ENCODE measurements at regions not wholly inside any gene's neighbourhood (a gene's known extent, or its start where the extent isn't known, plus 50 kb on each side); places are given as distances from the start of the nearest gene placed in this dataset.

- Histone ChIP-seq H3K27me3 (replicated peaks in 2 of 5; ENCODE audit: control insufficient read depth in 4 of 5, insufficient read depth in 5 of 5, low read length in 4 of 5) (no peaks in the 10 kb centered on the region), H3K4me1 (ENCODE audit: control extremely low read depth in 1 of 4, control insufficient read depth in 4 of 4, insufficient read depth in 4 of 4, low read length in 3 of 4) (no peaks in the 10 kb centered on the region), H3K4me3 (ENCODE audit: control insufficient read depth in 1 of 7, extremely low read depth in 1 of 7, insufficient read depth in 4 of 7, low read depth in 2 of 7, low read length in 6 of 7) (no peak overlapping the region), H3K9me3 (ENCODE audit: control extremely low read depth in 1 of 5, control insufficient read depth in 4 of 5, insufficient read depth in 2 of 5, low read depth in 1 of 5, low read length in 4 of 5) (peaks cover 0 to 1% (median 0%) of the 10 kb centered on the region in 5 experiments), H3K27ac (ENCODE audit: insufficient read depth in 1 of 2, low read depth in 1 of 2, low read length in 2 of 2, poor library complexity in 1 of 2, severe bottlenecking in 2 of 2) (no peak overlapping the region), H3K36me3 (ENCODE audit: control insufficient read depth in 4 of 4, insufficient read depth in 4 of 4, low read length in 3 of 4) (no peaks in the 10 kb centered on the region)
- no peak for DNase-seq
- 89% methylated on average over 3 of the region's 3 CpGs for WGBS (ENCODE audit: insufficient coverage)
- ChIA-PET CTCF (no interaction called here), POLR2A (no interaction called here)
Observed at GRCh38 chr5:2985718-2986117, 234.2 kb upstream of the IRX2 start.

DNA sequence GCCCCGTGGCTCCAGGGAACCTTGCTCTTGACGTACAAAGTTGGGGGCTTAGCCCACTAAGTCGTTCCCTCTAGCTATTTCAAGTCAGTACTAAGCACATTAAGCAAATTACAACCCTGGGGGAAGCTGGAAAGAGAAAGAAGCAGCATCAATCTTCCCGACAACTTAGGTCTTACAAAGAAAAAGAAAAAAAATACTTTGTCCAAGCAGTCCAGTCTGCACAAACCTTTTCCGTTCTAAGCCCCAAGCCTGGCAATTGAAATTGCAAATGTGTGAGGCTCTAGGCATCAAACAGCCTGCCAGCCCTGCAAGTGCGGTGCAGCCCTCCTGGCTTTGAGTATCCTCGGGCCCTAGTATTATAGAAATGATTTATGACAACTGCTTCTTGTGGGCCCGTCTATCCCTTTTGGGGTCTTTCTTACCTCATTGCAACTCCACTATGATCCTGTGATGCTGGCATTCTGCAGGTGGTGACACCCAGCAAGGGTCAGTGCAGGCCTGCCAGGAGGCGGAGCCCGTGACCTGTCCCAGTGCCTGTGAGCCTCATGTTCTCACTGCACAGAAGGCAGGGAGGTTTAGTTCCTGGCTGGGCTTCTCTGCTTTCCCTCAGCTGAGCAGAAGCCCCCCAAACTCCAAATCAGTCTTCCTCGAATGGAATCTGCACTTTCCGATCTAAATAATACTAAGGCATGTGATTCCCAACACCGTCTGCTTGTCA is 232.3 kb upstream of the IRX2 start:
- no peak for DNase-seq
- H3K27ac ChIP-seq (ENCODE audit: insufficient read depth in 1 of 2, low read depth in 1 of 2, low read length in 2 of 2, poor library complexity in 1 of 2, severe bottlenecking in 2 of 2) = no peak overlapping the region
- no peaks in the 10 kb centered on the region for H3K27me3 ChIP-seq (replicated peaks in 2 of 5; ENCODE audit: control insufficient read depth in 4 of 5, insufficient read depth in 5 of 5, low read length in 4 of 5)
- CTCF ChIA-PET = no interaction called here
- H3K36me3 ChIP-seq (ENCODE audit: control insufficient read depth in 4 of 4, insufficient read depth in 4 of 4, low read length in 3 of 4) = no peaks in the 10 kb centered on the region
- WGBS (ENCODE audit: insufficient coverage) = 90% methylated on average over 13 of the region's 13 CpGs
- H3K4me3 ChIP-seq (ENCODE audit: control insufficient read depth in 1 of 7, extremely low read depth in 1 of 7, insufficient read depth in 4 of 7, low read depth in 2 of 7, low read length in 6 of 7) = no peak overlapping the region
- H3K9me3 ChIP-seq (ENCODE audit: control extremely low read depth in 1 of 5, control insufficient read depth in 4 of 5, insufficient read depth in 2 of 5, low read depth in 1 of 5, low read length in 4 of 5) = peaks cover 0 to 1% (median 0%) of the 10 kb centered on the region in 5 experiments
- POLR2A ChIA-PET = no interaction called here
- H3K4me1 ChIP-seq (ENCODE audit: control extremely low read depth in 1 of 4, control insufficient read depth in 4 of 4, insufficient read depth in 4 of 4, low read length in 3 of 4) = no peaks in the 10 kb centered on the region

GRCh38 chr5:2981652-2982051 is 230.2 kb upstream of the IRX2 start:
- Histone ChIP-seq H3K9me3 (ENCODE audit: control extremely low read depth in 1 of 5, control insufficient read depth in 4 of 5, insufficient read depth in 2 of 5, low read depth in 1 of 5, low read length in 4 of 5) (peaks cover 0 to 1% (median 0%) of the 10 kb centered on the region in 5 experiments), H3K4me1 (ENCODE audit: control extremely low read depth in 1 of 4, control insufficient read depth in 4 of 4, insufficient read depth in 4 of 4, low read length in 3 of 4) (no peaks in the 10 kb centered on the region), H3K27ac (ENCODE audit: insufficient read depth in 1 of 2, low read depth in 1 of 2, low read length in 2 of 2, poor library complexity in 1 of 2, severe bottlenecking in 2 of 2) (no peak overlapping the region), H3K27me3 (replicated peaks in 2 of 5; ENCODE audit: control insufficient read depth in 4 of 5, insufficient read depth in 5 of 5, low read length in 4 of 5) (no peaks in the 10 kb centered on the region), H3K4me3 (ENCODE audit: control insufficient read depth in 1 of 7, extremely low read depth in 1 of 7, insufficient read depth in 4 of 7, low read depth in 2 of 7, low read length in 6 of 7) (no peak overlapping the region), H3K36me3 (ENCODE audit: control insufficient read depth in 4 of 4, insufficient read depth in 4 of 4, low read length in 3 of 4) (no peaks in the 10 kb centered on the region)
- POLR2A ChIA-PET = no interaction called here
- CTCF ChIA-PET = no interaction called here
- no peak for DNase-seq
- WGBS (ENCODE audit: insufficient coverage) = 78% methylated on average over 7 of the region's 9 CpGs

DNA sequence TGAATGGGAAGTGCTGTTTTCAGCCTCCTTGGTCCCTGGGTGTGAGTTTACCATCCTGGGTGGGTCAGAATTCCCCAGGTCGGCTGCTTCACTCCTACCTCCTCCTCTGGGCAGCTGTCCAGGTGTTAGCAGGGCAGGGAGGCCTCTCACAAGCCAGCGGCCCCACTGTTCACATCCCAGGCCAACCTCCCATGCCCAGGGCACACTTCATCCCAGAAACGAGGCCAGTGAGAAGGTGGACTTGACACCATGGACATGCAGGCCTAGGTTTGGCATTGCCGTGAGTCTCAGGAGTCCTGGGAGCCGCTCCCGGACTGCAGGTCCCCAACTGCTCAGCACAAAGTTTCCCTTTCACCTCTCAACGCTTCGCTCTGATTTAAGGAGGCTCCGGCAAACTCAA is 229.6 kb upstream of the IRX2 start:
- ChIA-PET CTCF (no interaction called here), POLR2A (no interaction called here)
- H3K9me3 ChIP-seq (ENCODE audit: control extremely low read depth in 1 of 5, control insufficient read depth in 4 of 5, insufficient read depth in 2 of 5, low read depth in 1 of 5, low read length in 4 of 5) = peaks cover 0 to 2% (median 0%) of the 10 kb centered on the region in 5 experiments
- H3K27me3 ChIP-seq (replicated peaks in 2 of 5; ENCODE audit: control insufficient read depth in 4 of 5, insufficient read depth in 5 of 5, low read length in 4 of 5) = no peaks in the 10 kb centered on the region
- H3K4me3 ChIP-seq (ENCODE audit: control insufficient read depth in 1 of 7, extremely low read depth in 1 of 7, insufficient read depth in 4 of 7, low read depth in 2 of 7, low read length in 6 of 7) = no peak overlapping the region
- no peaks in the 10 kb centered on the region for H3K36me3 ChIP-seq (ENCODE audit: control insufficient read depth in 4 of 4, insufficient read depth in 4 of 4, low read length in 3 of 4)
- H3K4me1 ChIP-seq (ENCODE audit: control extremely low read depth in 1 of 4, control insufficient read depth in 4 of 4, insufficient read depth in 4 of 4, low read length in 3 of 4) = no peaks in the 10 kb centered on the region
- no peak for DNase-seq
- 84% methylated on average over 5 of the region's 9 CpGs for WGBS (ENCODE audit: insufficient coverage)
- no peak overlapping the region for H3K27ac ChIP-seq (ENCODE audit: insufficient read depth in 1 of 2, low read depth in 1 of 2, low read length in 2 of 2, poor library complexity in 1 of 2, severe bottlenecking in 2 of 2)

DNA sequence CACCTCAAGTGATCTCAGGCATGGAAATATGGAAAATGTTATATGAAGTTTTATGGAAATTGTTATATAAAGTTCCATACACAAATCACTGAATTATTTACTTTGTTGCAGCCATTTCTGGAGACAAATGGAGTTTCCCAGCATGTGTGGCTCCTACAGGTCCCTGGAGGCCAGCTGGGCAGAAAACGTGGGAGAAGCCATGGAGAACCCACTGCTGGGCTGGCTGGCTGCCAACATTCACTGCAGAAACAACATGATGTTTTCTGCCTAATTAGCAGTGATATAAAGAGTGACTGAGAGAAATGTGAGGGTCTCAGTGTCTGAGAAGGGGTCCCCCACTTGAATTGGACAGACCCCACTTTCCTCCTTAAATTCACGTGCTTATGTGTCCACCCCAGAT is 208.8 kb upstream of the IRX2 start:
- H3K4me3 ChIP-seq (ENCODE audit: control insufficient read depth in 1 of 7, extremely low read depth in 1 of 7, insufficient read depth in 4 of 7, low read depth in 2 of 7, low read length in 6 of 7) = no peak overlapping the region
- CTCF ChIA-PET = no interaction called here
- WGBS (ENCODE audit: insufficient coverage) = 67% methylated on average over 1 of the region's 2 CpGs
- no peaks in the 10 kb centered on the region for H3K36me3 ChIP-seq (ENCODE audit: control insufficient read depth in 4 of 4, insufficient read depth in 4 of 4, low read length in 3 of 4)
- no peak overlapping the region for H3K27ac ChIP-seq (ENCODE audit: insufficient read depth in 1 of 2, low read depth in 1 of 2, low read length in 2 of 2, poor library complexity in 1 of 2, severe bottlenecking in 2 of 2)
- POLR2A ChIA-PET = no interaction called here
- H3K9me3 ChIP-seq (ENCODE audit: control extremely low read depth in 1 of 5, control insufficient read depth in 4 of 5, insufficient read depth in 2 of 5, low read depth in 1 of 5, low read length in 4 of 5) = peaks cover 0 to 10% (median 0%) of the 10 kb centered on the region in 5 experiments
- DNase-seq = no peak
- H3K27me3 ChIP-seq (replicated peaks in 2 of 5; ENCODE audit: control insufficient read depth in 4 of 5, insufficient read depth in 5 of 5, low read length in 4 of 5) = no peaks in the 10 kb centered on the region
- no peaks in the 10 kb centered on the region for H3K4me1 ChIP-seq (ENCODE audit: control extremely low read depth in 1 of 4, control insufficient read depth in 4 of 4, insufficient read depth in 4 of 4, low read length in 3 of 4)

DNA sequence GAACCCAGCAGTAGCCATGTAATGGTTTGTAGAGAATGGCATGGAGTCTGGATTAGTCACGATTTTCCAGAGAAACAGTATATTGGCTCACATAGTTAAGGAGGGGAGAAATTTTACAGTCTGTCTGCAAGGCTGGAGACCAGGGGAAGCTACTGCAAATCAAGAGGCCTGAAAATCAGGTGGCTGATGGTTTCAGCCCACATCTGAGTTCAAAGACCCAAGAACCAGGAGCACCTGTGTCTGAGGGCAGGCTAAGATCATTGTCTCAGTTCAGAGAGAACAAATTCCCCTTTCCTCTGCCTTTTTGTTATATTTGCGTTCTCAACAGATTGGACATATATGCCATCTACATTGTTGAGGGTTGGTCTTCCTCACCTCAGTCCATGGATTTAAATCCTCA is 207.5 kb upstream of the IRX2 start:
- Histone ChIP-seq H3K27ac (ENCODE audit: insufficient read depth in 1 of 2, low read depth in 1 of 2, low read length in 2 of 2, poor library complexity in 1 of 2, severe bottlenecking in 2 of 2) (no peak overlapping the region), H3K36me3 (ENCODE audit: control insufficient read depth in 4 of 4, insufficient read depth in 4 of 4, low read length in 3 of 4) (no peaks in the 10 kb centered on the region), H3K4me1 (ENCODE audit: control extremely low read depth in 1 of 4, control insufficient read depth in 4 of 4, insufficient read depth in 4 of 4, low read length in 3 of 4) (no peaks in the 10 kb centered on the region), H3K4me3 (ENCODE audit: control insufficient read depth in 1 of 7, extremely low read depth in 1 of 7, insufficient read depth in 4 of 7, low read depth in 2 of 7, low read length in 6 of 7) (no peak overlapping the region), H3K27me3 (replicated peaks in 2 of 5; ENCODE audit: control insufficient read depth in 4 of 5, insufficient read depth in 5 of 5, low read length in 4 of 5) (no peaks in the 10 kb centered on the region), H3K9me3 (ENCODE audit: control extremely low read depth in 1 of 5, control insufficient read depth in 4 of 5, insufficient read depth in 2 of 5, low read depth in 1 of 5, low read length in 4 of 5) (peaks cover 0 to 10% (median 0%) of the 10 kb centered on the region in 5 experiments)
- 100% methylated on average over 2 of the region's 2 CpGs for WGBS (ENCODE audit: insufficient coverage)
- ChIA-PET CTCF (no interaction called here), POLR2A (no interaction called here)
- no peak for DNase-seq

- Histone ChIP-seq H3K36me3 (ENCODE audit: control insufficient read depth in 4 of 4, insufficient read depth in 4 of 4, low read length in 3 of 4) (no peaks in the 10 kb centered on the region), H3K9me3 (ENCODE audit: control extremely low read depth in 1 of 5, control insufficient read depth in 4 of 5, insufficient read depth in 2 of 5, low read depth in 1 of 5, low read length in 4 of 5) (no peaks in the 10 kb centered on the region), H3K4me3 (ENCODE audit: control insufficient read depth in 1 of 7, extremely low read depth in 1 of 7, insufficient read depth in 4 of 7, low read depth in 2 of 7, low read length in 6 of 7) (no peak overlapping the region), H3K27ac (ENCODE audit: insufficient read depth in 1 of 2, low read depth in 1 of 2, low read length in 2 of 2, poor library complexity in 1 of 2, severe bottlenecking in 2 of 2) (no peak overlapping the region), H3K27me3 (replicated peaks in 2 of 5; ENCODE audit: control insufficient read depth in 4 of 5, insufficient read depth in 5 of 5, low read length in 4 of 5) (no peaks in the 10 kb centered on the region), H3K4me1 (ENCODE audit: control extremely low read depth in 1 of 4, control insufficient read depth in 4 of 4, insufficient read depth in 4 of 4, low read length in 3 of 4) (no peaks in the 10 kb centered on the region)
- POLR2A ChIA-PET = no interaction called here
- 47% methylated on average over 3 of the region's 3 CpGs for WGBS (ENCODE audit: insufficient coverage)
- CTCF ChIA-PET = no interaction called here
- no peak for DNase-seq
Observed at GRCh38 chr5:2948875-2949274, 197.4 kb upstream of the IRX2 start.
